ENCODE measurements at regions not wholly inside any gene's neighbourhood (a gene's known extent, or its start where the extent isn't known, plus 50 kb on each side); places are given as distances from the start of the nearest gene placed in this dataset.

GRCh38 chr1:8083739-8084484, 57.8 kb upstream of the ERRFI1 start:
- TF ChIP-seq, protein P1, sequence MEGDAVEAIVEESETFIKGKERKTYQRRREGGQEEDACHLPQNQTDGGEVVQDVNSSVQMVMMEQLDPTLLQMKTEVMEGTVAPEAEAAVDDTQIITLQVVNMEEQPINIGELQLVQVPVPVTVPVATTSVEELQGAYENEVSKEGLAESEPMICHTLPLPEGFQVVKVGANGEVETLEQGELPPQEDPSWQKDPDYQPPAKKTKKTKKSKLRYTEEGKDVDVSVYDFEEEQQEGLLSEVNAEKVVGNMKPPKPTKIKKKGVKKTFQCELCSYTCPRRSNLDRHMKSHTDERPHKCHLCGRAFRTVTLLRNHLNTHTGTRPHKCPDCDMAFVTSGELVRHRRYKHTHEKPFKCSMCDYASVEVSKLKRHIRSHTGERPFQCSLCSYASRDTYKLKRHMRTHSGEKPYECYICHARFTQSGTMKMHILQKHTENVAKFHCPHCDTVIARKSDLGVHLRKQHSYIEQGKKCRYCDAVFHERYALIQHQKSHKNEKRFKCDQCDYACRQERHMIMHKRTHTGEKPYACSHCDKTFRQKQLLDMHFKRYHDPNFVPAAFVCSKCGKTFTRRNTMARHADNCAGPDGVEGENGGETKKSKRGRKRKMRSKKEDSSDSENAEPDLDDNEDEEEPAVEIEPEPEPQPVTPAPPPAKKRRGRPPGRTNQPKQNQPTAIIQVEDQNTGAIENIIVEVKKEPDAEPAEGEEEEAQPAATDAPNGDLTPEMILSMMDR (IDR thresholded peaks at IDR 0.05; ENCODE audit: poor library complexity, severe bottlenecking): no peak
- TF ChIP-seq RAD21 (conservative IDR thresholded peaks at IDR 0.05) (no peak), TAF1 (IDR thresholded peaks at IDR 0.05; ENCODE audit: low read depth) (no peak), SMC3 (conservative IDR thresholded peaks at IDR 0.05; ENCODE audit: poor library complexity) (no peak), EP300 (conservative IDR thresholded peaks at IDR 0.05; ENCODE audit: poor library complexity, severe bottlenecking) (no peak)
